Stimulated activated CD8-positive, alpha-beta memory T cell treated with anti-CD3 and anti-CD28 coated beads, Interleukin-15, amount 100 ng/mL, for 4 hours (primary cell): ENCODE measurements at regions not wholly inside any gene's neighbourhood (a gene's known extent, or its start where the extent isn't known, plus 50 kb on each side); places are given as distances from the start of the nearest gene placed in this dataset.

ENCODE experiments used
- DNase-seq, 2 donors: peaks; one replicate each; pipeline ENCODE4 v3.0.0-alpha.2; 2020; ENCODE audit warnings: low read depth in 2 of 2

DNA sequence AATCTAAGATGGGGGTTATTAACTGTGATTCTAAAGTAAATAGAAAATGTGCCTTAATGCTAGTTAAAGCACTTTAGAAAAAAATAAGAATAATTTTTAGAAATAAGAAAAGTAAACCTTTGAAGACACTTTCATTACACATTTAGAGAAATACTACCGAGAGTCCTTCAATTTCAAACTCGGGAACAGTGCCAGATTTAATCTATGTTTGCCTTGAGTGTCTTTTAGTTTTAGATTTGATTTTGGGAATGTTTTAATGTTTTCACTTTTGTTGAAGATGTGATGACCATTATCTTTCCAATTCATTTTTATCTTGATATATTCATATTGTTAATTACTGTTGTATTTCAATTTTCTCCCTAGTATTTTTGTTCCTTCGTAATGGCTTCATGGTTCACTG is 592.7 kb upstream of the MGMT start:
- DNase-seq: no peak

DNA sequence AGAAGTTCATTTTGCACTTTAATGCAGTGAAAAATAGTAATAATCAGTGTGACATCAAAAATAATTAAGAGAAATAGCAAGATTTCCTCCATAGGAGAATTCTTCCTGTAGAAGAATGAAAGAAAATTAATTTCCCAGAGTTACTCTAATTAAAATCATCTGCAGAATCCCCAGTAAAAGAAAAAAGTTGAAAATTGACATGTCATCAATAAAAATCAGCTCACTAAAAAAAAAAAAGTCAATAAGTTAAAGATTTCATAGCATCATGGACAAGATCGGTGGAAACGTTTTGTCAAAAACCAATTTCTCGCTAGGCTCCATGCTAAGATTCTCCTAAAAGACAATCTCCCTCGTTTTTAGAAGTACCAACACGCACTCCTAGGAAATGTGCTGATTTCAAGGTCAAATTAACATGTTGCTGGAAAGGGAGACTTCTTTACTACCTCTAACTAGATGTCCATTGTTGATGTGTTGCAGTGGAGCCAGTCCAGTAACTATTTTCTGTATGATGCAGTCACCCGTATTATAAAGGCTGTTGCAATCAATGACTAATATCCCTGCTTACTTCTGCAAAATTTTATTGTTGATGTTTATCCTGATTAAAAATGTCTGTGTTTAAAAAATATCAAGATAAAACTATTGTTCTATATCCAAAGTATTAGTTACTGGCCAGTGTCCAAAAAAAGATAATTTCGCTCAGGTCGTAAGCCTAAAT is 591.9 kb upstream of the MGMT start:
- no peak for DNase-seq

GRCh38 chr10:128875956-128876736 is 590.9 kb upstream of the MGMT start:
- DNase-seq: no peak

GRCh38 chr10:128877141-128877540 is 589.9 kb upstream of the MGMT start:
- DNase-seq: no peak

GRCh38 chr10:128877936-128878335 is 589.1 kb upstream of the MGMT start:
- DNase-seq: no peak

DNA sequence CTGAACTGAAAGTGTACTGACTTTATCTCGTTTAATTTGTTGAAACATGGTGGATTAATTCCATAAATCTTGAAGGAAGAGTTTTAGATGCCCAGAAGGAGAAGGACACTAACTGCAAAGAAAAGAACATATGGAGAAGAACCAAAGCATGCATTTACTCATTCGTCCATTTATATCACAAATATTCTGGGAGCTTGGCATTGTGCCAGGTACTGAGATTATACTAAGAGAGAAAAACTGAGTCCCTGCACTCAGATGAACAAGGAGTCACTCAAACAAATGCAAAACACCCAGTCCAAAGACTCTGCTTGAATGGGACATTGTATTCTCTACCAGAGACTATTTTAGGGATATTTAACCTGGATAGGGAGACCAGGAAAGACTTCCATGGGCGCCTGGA is 588.0 kb upstream of the MGMT start:
- DNase-seq: no peak

DNA sequence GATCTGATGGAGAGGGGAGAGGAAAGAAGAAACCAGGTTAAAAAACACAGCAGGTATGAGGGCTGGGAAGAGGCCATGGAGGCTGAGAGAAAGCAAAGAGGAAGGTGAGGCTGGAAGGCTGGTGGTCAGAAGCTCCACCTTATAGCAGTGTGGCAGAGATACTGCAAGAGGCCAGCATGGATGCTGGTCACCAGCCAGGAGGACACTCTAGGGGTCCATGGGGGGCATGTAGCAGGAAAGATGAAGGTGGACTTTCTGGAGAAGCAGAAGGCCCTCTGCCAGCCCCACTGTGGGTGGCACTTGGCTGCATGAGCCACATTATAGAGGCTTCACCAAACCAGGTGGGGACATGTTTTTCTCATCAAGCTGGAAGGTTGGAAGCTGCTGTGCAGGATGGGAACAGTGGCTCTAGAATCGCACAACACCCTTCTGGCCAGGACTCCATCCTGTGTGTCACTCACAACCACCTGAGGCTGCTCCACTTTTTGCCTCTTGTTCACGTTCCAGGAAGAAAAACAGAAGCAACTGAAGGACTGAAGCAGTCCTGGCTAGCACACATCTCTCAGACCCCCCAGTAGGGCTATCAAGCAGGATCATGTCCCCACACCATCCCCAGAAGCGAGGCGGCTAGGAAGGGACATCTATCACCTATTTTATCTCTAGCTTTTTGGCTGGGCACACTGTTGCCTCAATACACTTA is 587.5 kb upstream of the MGMT start:
- DNase-seq: no peak

DNA sequence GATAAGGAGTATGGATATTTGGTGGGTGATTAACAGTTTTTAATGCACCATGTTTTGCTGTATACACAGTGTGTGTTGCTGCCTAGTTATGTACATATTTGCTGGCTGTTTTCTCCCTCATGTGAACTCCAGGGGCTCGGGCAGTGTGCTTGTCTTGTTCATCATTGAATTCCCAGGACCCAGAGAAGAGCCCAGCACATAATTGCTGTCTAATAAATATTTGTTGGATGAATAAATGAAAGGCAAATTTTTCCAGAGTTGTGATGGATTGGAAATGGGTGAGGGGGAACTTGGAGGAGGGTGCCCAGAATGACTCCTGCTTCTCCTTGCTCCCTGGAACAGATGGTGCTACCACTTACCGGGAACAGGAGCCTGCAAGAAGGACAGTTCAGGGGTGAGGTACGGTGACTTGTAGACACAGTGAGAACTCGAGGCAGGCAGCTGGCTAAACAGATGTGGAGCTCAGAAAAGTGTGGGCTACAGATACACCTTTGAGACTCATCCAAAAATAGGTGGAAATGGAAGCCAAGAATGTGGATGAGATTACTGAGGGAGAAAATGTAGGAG is 586.8 kb upstream of the MGMT start:
- DNase-seq: no peak

DNA sequence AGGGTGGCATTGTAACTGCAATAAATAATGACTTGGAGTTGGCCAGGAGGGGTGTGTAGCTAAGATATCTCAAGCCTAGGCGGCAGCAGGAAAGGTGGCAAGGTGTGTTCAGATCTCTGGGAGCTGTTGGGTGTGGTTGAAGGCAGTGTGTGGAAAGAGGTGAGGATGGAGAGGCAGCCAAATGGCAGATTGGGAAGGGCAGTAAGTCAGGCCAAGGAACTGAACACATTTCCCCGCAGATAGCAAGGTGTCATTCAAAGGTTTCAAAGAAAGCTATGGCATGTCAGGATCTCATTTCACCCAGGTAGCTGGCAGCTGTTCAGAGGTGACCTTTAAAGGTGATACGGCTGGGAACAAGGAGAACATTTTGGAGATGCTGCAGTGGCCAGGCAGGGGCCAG is 586.0 kb upstream of the MGMT start:
- DNase-seq: no peak

DNA sequence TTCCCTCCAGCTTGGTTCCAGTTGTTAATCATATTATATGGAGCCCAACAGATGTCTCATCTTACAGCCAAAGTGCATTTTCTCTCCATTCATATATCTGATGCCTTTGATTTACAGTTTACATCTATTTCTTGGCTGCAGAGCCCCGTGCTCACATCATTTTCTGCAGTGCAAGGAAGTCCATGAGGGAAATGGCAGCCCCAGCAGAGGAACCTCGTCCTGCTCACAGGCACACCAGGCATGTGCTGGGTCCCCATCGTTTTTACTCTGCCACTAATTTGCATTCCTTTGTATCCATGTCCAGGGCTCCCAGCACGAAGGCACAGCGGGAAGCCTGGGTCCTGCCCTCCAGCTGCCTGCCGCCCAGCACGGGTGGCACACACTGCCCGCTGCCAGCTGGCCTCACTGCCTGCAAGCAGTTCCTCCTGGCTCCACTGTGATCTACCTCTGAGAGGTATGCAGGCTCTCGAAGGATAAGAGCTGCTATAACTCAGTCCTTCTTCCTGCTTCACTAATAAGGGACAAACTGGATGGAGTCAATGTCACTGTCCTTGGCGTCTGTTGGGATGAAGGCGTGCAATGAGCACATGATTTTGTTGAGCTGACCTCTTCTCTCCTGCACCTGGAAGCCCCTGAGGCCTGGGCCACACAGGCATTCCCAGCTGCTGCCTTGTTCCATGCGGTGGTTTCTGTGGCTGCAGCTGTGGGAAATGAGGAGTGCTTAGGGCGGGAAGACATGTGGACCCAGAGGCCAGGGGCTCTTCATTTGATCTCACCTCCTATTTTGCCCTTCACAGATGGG is 583.6 kb upstream of the MGMT start:
- no peak for DNase-seq

GRCh38 chr10:128884033-128884425 is 583.0 kb upstream of the MGMT start:
- no peak for DNase-seq

DNA sequence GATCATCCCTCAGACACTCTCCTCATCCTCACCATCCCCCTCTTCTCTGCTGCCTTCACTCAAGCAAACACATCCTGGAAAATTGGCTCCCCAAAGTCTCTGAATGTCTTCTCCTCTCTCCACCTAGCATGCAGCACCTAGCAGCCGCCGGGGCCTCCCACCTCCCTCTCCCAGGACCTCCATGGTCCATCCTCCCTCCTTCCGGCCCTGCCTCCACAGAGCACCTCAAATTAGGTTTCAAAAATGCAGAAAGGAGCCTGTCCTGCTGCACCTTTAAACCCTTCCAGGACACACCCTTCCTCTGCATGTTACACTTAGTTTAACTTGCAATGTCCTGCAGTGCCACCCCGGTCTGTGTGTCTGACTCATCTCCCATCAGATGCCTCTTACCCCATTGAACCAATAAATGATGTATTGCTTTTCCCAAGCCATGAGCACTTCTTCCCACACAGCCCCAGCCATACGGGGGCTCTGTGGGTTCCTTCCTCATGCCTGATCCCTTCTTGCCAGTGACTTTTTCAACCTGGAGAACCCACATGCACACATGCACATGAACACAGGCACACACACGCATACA is 582.5 kb upstream of the MGMT start:
- DNase-seq: no peak

DNA sequence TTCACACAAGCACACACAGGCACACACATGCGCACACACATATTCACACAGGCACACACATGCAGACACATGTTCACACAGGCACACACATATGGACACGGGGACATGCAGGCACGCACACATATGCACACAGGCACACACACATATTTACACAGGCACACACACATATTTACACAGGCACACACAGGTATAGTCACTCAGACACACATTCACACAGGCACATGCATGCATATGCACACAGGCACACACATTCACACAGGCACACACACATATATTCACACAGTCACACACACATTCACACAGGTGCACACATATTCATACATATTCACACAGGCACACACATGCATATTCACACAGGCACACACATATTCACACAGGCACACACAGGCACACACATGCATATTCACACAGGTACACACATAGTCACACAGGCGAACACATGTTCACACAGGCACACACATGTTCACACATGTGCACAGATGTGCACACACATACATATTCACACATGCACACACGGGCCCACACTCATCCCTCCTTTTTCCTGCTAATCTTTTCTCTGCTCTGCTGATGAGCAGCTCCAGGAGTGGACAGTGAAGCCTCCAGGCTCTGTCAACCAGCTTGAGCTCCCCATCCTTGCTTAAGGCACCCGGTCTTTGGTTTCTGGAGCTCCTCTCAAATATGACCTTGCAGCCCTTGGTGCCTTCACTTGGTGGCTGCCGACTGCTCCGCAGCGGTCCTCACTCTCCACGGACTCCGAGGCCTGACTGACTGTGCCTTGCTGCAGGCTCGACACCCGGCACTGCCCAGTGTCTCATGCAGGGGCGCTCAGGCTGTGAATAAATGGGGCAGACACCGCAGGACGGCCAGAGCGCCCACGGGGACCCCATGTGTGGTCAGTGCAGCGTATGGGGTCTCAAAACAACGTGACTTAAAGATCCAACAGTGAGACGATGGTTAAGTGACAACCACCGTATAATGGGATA is 581.2 kb upstream of the MGMT start:
- no peak for DNase-seq

- no peak for DNase-seq
These were observed 579.2 kb upstream of the MGMT start for GRCh38 chr10:128887856-128888255.

DNA sequence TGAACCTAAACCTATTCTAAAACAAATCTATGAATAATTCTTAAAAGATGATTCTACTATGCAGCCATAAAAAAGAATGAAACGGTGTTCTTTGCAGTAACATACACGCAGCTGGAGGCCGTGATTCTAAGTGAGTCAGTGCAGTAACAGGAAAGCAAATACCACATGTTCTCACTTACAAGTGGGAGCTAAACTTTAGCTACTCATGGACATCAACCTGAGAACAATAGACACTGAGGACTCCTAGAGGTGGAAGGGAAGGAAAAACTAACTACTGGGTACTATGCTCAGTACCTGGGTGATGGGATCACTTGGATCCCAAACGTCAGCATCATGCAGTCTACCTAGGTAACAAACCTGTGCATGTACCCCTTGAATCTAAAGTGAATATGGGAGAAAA is 575.0 kb upstream of the MGMT start:
- DNase-seq: no peak

- DNase-seq: no peak
These were observed 572.4 kb upstream of the MGMT start for GRCh38 chr10:128894641-128895040.

DNA sequence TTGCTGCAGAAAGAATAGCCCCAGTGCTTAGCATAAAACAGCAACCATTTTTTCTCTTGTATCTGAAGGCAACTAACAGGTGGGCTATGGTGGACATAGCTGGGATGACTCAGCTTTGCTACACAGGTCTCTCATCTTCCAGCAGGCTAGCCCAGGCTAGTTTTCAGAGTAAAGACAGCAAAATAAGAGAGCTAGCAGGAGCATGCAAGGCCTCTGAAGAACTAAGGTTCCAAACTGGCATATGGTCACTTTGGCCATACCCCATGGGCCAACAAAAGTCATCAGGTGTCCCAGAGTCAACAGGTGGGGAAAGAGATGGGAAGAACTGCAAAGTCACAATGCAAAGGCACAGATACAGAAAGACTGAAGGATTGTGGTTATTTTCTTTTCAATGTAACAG is 571.6 kb upstream of the MGMT start:
- no peak for DNase-seq

- no peak for DNase-seq
These were observed 570.8 kb upstream of the MGMT start for GRCh38 chr10:128896116-128896795.

GRCh38 chr10:128896963-128897362 is 570.1 kb upstream of the MGMT start:
- DNase-seq: no peak
